H1 (cell line): ENCODE measurements at regions not wholly inside any gene's neighbourhood (a gene's known extent, or its start where the extent isn't known, plus 50 kb on each side); places are given as distances from the start of the nearest gene placed in this dataset.

Experiments used
- CTCF ChIA-PET: fragments of 300-600 bp; sonication (Branson Sonifier 250); formaldehyde crosslinking; loops from one replicate; lab custom pipeline; 2021; ENCODE audit not compliant: partially characterized antibody; lab: Charles Lee
- POLR2A ChIA-PET: fragments of 300-600 bp; sonication (Branson Sonifier 250); formaldehyde crosslinking; loops from one replicate; lab custom pipeline; 2021; ENCODE audit warnings: inconsistent platforms; ENCODE audit not compliant: partially characterized antibody; lab: Charles Lee
- DNase-seq, 2 experiments: peaks; one replicate each; pipeline versions ENCODE4 v3.0.0 to v3.0.0-alpha.2; 2010 to 2022; ENCODE audit warnings: low spot score in 2 of 2, low read depth in 1 of 2, mixed read lengths in 1 of 2
- FAIRE-seq: peaks from 2 replicates; lab custom pipeline; 2011; peaks lifted over from hg19 to GRCh38; lab: Jason Lieb, UNC
- H2AFZ ChIP-seq: 2 replicates; pipeline ENCODE4 v1.8.1; 2012; ENCODE audit warnings: low read length, inconsistent platforms
- H2AK5ac ChIP-seq: 2 replicates; pipeline ENCODE4 v1.6.1; 2013; ENCODE audit warnings: low read depth, low read length
- H2BK120ac ChIP-seq: replicated peaks from 2 replicates; pipeline ENCODE3; 2013; ENCODE audit warnings: low read depth, low read length, inconsistent platforms
- H2BK12ac ChIP-seq: 2 replicates; pipeline ENCODE4 v1.6.1; 2013; ENCODE audit warnings: low read depth, low read length
- H2BK15ac ChIP-seq: 2 replicates; pipeline ENCODE4 v1.6.1; 2013; ENCODE audit warnings: low read length
- H2BK20ac ChIP-seq: 2 replicates; pipeline ENCODE4 v1.6.1; 2013; ENCODE audit warnings: low read length
- H2BK5ac ChIP-seq: 2 replicates; pipeline ENCODE4 v1.6.1; 2013; ENCODE audit warnings: low read depth, low read length
- H3K14ac ChIP-seq: 2 replicates; pipeline ENCODE4 v1.6.1; 2013; ENCODE audit warnings: inconsistent platforms; ENCODE audit not compliant: insufficient read length
- H3K18ac ChIP-seq: 2 replicates; pipeline ENCODE4 v1.6.1; 2013; ENCODE audit warnings: low read length; ENCODE audit errors: extremely low read depth
- H3K23ac ChIP-seq: 2 replicates; pipeline ENCODE4 v1.6.1; 2013; ENCODE audit warnings: inconsistent platforms; ENCODE audit not compliant: insufficient read length
- H3K23me2 ChIP-seq: 2 replicates; pipeline ENCODE4 v1.6.1; 2013; ENCODE audit warnings: low read depth, low read length
- H3K27ac ChIP-seq: 2 replicates; pipeline ENCODE4 v1.6.1; 2011; ENCODE audit warnings: low read depth, low read length, inconsistent platforms
- H3K27me3 ChIP-seq, 4 experiments: replicated peaks in 1 of 4; 1 replicate in 1 of 4; 2 replicates in 3 of 4; pipeline versions ENCODE4 v1.6.1 to v1.8.1; 2011 to 2013; ENCODE audit warnings: low read length in 3 of 4, mild to moderate bottlenecking in 3 of 4, inconsistent platforms in 2 of 4, mixed read lengths in 2 of 4, moderate library complexity in 1 of 4; ENCODE audit not compliant: control insufficient read depth in 3 of 4, insufficient read depth in 3 of 4; ENCODE audit errors: extremely low read depth in 1 of 4
- H3K36me3 ChIP-seq, 4 experiments: 2 replicates each; pipeline versions ENCODE4 v1.6.1 to v1.8.1; 2011 to 2013; ENCODE audit warnings: mild to moderate bottlenecking in 4 of 4, low read length in 3 of 4, moderate library complexity in 2 of 4, control low read depth in 1 of 4, inconsistent platforms in 1 of 4; ENCODE audit not compliant: insufficient read depth in 4 of 4, control insufficient read depth in 2 of 4
- H3K4ac ChIP-seq: replicated peaks from 2 replicates; pipeline ENCODE3; 2013; ENCODE audit warnings: low read length, low read depth, mixed read lengths, inconsistent platforms; ENCODE audit not compliant: insufficient read length
- H3K4me1 ChIP-seq, 4 experiments: replicated peaks in 1 of 4; 1 replicate in 1 of 4; 2 replicates in 3 of 4; pipeline versions ENCODE4 v1.6.1 to v1.8.1; 2011 to 2013; ENCODE audit warnings: low read length in 3 of 4, inconsistent platforms in 2 of 4, mixed read lengths in 1 of 4; ENCODE audit not compliant: insufficient read depth in 4 of 4, control insufficient read depth in 3 of 4
- H3K4me2 ChIP-seq, 2 experiments: 2 replicates each; pipeline versions ENCODE4 v1.6.1 to v1.8.1; 2011 to 2013; ENCODE audit warnings: low read depth in 2 of 2, low read length in 2 of 2, control low read depth in 1 of 2, inconsistent platforms in 1 of 2, mild to moderate bottlenecking in 1 of 2; ENCODE audit not compliant: insufficient read depth in 1 of 2
- H3K4me3 ChIP-seq, 4 experiments: fragments of 200-600, 300-600 bp in 1 of 4; sonication (generic), shearing (Covaris generic), sonication (Bioruptor Twin) in 1 of 4; 2 replicates each; pipeline versions ENCODE4 v1.5.1 to v1.8.1; 2011 to 2016; ENCODE audit warnings: low read length in 4 of 4, low read depth in 3 of 4, control low read depth in 2 of 4, inconsistent platforms in 2 of 4, mild to moderate bottlenecking in 2 of 4, mixed read lengths in 1 of 4, moderate library complexity in 1 of 4; ENCODE audit not compliant: insufficient read depth in 2 of 4; ENCODE audit errors: extremely low read depth in 1 of 4
- H3K56ac ChIP-seq: replicated peaks from 2 replicates; pipeline ENCODE3; 2013; ENCODE audit warnings: low read depth, mild to moderate bottlenecking, mixed read lengths, low read length, inconsistent platforms; ENCODE audit not compliant: insufficient read length
- H3K79me1 ChIP-seq: 2 replicates; pipeline ENCODE4 v1.6.1; 2013; ENCODE audit warnings: low read depth, low read length, control low read depth
- H3K79me2 ChIP-seq, 2 experiments: 2 replicates each; pipeline versions ENCODE4 v1.6.1 to v1.8.1; 2012 to 2013; ENCODE audit warnings: low read length in 2 of 2, mild to moderate bottlenecking in 2 of 2, inconsistent platforms in 1 of 2; ENCODE audit not compliant: insufficient read depth in 2 of 2, control insufficient read depth in 1 of 2
- H3K9ac ChIP-seq, 4 experiments: replicated peaks in 1 of 4; 1 replicate in 1 of 4; 2 replicates in 3 of 4; pipeline versions ENCODE4 v1.6.1 to v1.8.1; 2011 to 2013; ENCODE audit warnings: low read depth in 3 of 4, low read length in 3 of 4, control low read depth in 2 of 4, mild to moderate bottlenecking in 2 of 4, moderate library complexity in 2 of 4, inconsistent platforms in 1 of 4; ENCODE audit errors: extremely low read depth in 1 of 4
- H3K9me3 ChIP-seq, 2 experiments: 2 replicates each; pipeline versions ENCODE4 v1.6.1 to v1.8.1; 2012 to 2013; ENCODE audit warnings: mild to moderate bottlenecking in 2 of 2, moderate library complexity in 2 of 2, control low read depth in 1 of 2, inconsistent platforms in 1 of 2, low read depth in 1 of 2, low read length in 1 of 2, mixed read lengths in 1 of 2; ENCODE audit not compliant: insufficient read depth in 2 of 2
- H4K20me1 ChIP-seq, 2 experiments: replicated peaks in 1 of 2; 2 replicates each; pipeline versions ENCODE3 to v1.8.1; 2011 to 2013; ENCODE audit warnings: inconsistent platforms in 2 of 2, low read length in 2 of 2, mild to moderate bottlenecking in 1 of 2; ENCODE audit not compliant: insufficient read depth in 2 of 2, control insufficient read depth in 1 of 2
- H4K5ac ChIP-seq: 2 replicates; pipeline ENCODE4 v1.6.1; 2013; ENCODE audit warnings: low read length, low read depth, mixed read lengths, inconsistent platforms; ENCODE audit not compliant: insufficient read length
- H4K8ac ChIP-seq: 2 replicates; pipeline ENCODE4 v1.8.0; 2013; ENCODE audit warnings: mild to moderate bottlenecking, moderate library complexity, low read length, inconsistent platforms; ENCODE audit not compliant: insufficient read depth; ENCODE audit errors: extremely low read depth
- H4K91ac ChIP-seq: replicated peaks from 2 replicates; pipeline ENCODE3; 2013; ENCODE audit warnings: low read length, mixed read lengths, inconsistent platforms; ENCODE audit not compliant: insufficient read length
- HDAC6 ChIP-seq: IDR thresholded peaks from one replicate; pipeline ENCODE4 v1.7.1; 2012; ENCODE audit warnings: low read depth, mild to moderate bottlenecking, inconsistent platforms, low read length, moderate library complexity
- JUND ChIP-seq: IDR thresholded peaks from 2 replicates; pipeline ENCODE4 v1.6.1; 2011; ENCODE audit warnings: mild to moderate bottlenecking, improper control_type of control experiment, low read length
- WGBS, 2 experiments: shearing (Covaris generic) in 1 of 2; methylation state at CpG; one replicate each; pipeline versions ENCODE4 v1.1.6 to v1.1.7; 2013 to 2015; ENCODE audit warnings: low lambda C conversion rate in 2 of 2, mixed read lengths in 2 of 2, inconsistent platforms in 1 of 2, low coverage in 1 of 2, missing lambda C conversion rate in 1 of 2; ENCODE audit not compliant: insufficient replicate concordance in 2 of 2, insufficient coverage in 1 of 2, insufficient read length in 1 of 2; ENCODE audit errors: extremely low coverage in 1 of 2, missing lambda C conversion rate in 1 of 2; 5-methylcytosine and 5-hydroxymethylcytosine counted together

DNA sequence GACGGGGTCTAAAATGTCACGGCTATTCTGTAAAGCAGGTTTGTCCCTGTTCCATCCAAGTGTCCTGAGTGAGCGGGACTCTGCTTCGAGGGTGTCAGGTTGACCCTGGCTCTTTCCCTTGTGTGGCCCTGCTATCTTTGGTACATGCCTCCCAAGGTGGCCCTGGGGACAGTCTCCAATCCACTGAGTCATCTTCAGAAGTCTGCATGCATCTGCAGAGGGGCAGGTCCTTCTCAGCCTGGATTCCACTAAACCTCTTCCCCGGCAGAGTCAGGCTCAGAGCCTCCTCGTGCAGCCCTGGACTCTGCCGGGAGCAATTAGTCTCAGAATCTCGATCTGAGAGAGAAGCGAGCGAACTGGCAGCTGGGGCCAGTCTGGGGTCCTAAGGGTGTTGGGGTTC lies 50.1 kb upstream of the KCNJ15 start:
- H2AFZ ChIP-seq = no peak overlapping the region
- H3K9ac ChIP-seq = no peak overlapping the region
- CTCF ChIA-PET = interaction anchor here (1.0 to 5.2 kb wide), 4 partner anchors 12 to 146 kb away, joined by 3 to 31 read pairs (median 4); no protein-coding TSS in a partner anchor
- TF ChIP-seq JUND (no peak), HDAC6 (no peak)

More for the DNA sequence above, 50.1 kb upstream of the KCNJ15 start:
- Histone ChIP-seq H2BK20ac (no peak overlapping the region), H3K4me1 (no peaks in the 10 kb centered on the region), H3K56ac (no peak overlapping the region), H2BK12ac (no peak overlapping the region), H3K23ac (no peak overlapping the region), H3K4ac (no peak overlapping the region), H2AK5ac (no peak overlapping the region), H4K5ac (no peak overlapping the region), H3K36me3 (no peaks in the 10 kb centered on the region; a peak in 2 of 8 replicates), H3K79me2 (no peaks in the 10 kb centered on the region), H3K4me2 (no peak overlapping the region), H3K23me2 (no peaks in the 10 kb centered on the region), H3K14ac (no peak overlapping the region), H3K4me3 (no peak overlapping the region), H3K18ac (no peak overlapping the region), H2BK15ac (no peak overlapping the region), H3K79me1 (no peaks in the 10 kb centered on the region), H3K27me3 (no peaks in the 10 kb centered on the region), H3K27ac (no peak overlapping the region), H3K9me3 (peaks cover 0 to 14% of the 10 kb centered on the region in 2 experiments; a peak in 2 of 4 replicates), H4K91ac (no peak overlapping the region), H4K8ac (no peak overlapping the region), H2BK5ac (no peak overlapping the region), H2BK120ac (no peak overlapping the region), H4K20me1 (no peaks in the 10 kb centered on the region)
- DNase-seq = no peak
- WGBS, 2 experiments = 88% methylated on average over 10 of the region's 10 CpGs; no CpG with 5 or more reads in 1 of the 2 experiments
- FAIRE-seq = no peak
- POLR2A ChIA-PET = no interaction called here
